ENCODE measurements at regions not wholly inside any gene's neighbourhood (a gene's known extent, or its start where the extent isn't known, plus 50 kb on each side); places are given as distances from the start of the nearest gene placed in this dataset.

- TF ChIP-seq SP1 (CRISPR knock-in tag; conservative IDR thresholded peaks at IDR 0.05) (no peak), ZBTB21 (CRISPR knock-in tag; IDR thresholded peaks at IDR 0.05; ENCODE audit: borderline replicate concordance) (no peak), CTCF (IDR thresholded peaks at IDR 0.05) (no peak), USF1 (CRISPR knock-in tag; IDR thresholded peaks at IDR 0.05) (no peak), TP53 (CRISPR knock-in tag; IDR thresholded peaks at IDR 0.05) (no peak), NR1H2 (CRISPR knock-in tag; IDR thresholded peaks at IDR 0.05) (no peak), USF2 (CRISPR knock-in tag; IDR thresholded peaks at IDR 0.05) (no peak), FOXP1 (CRISPR knock-in tag; IDR thresholded peaks at IDR 0.05; ENCODE audit: borderline replicate concordance) (no peak), ZNF532 (CRISPR knock-in tag; IDR thresholded peaks at IDR 0.05; ENCODE audit: borderline replicate concordance) (no peak), ATF3 (CRISPR knock-in tag; conservative IDR thresholded peaks at IDR 0.05) (no peak), CDX4 (CRISPR knock-in tag; IDR thresholded peaks at IDR 0.05; ENCODE audit: borderline replicate concordance) (no peak), ZNF121 (CRISPR knock-in tag; IDR thresholded peaks at IDR 0.05) (no peak)
Measured at GRCh38 chr1:164033782-164034181, 525.2 kb upstream of the PBX1 start.

Measured in WTC11 (cell line).